SK-N-SH treated with all-trans-retinoic acid at 6 μM for 48 hours (cell line): ENCODE measurements at regions not wholly inside any gene's neighbourhood (a gene's known extent, or its start where the extent isn't known, plus 50 kb on each side); places are given as distances from the start of the nearest gene placed in this dataset.

Source experiments
- ATAC-seq: fragments of 200-7000 bp; cut with Tn5 transposase; 3 replicates; pipeline ENCODE4 v1.9.1; 2020; ENCODE audit warnings: mild to moderate bottlenecking, moderate library complexity
- ARNTL ChIP-seq: fragments of 450-650 bp; formaldehyde crosslinking; IDR thresholded peaks from 2 replicates; pipeline ENCODE4 v1.5.0; 2020; ENCODE audit warnings: low read depth, mild to moderate bottlenecking, moderate library complexity, borderline replicate concordance
- BACH2 ChIP-seq: fragments of 250-450 bp; sonication (Bioruptor Pico); IDR thresholded peaks from 2 replicates; pipeline ENCODE4 v1.9.0; 2021; ENCODE audit warnings: mild to moderate bottlenecking, borderline replicate concordance
- CREB5 ChIP-seq: fragments of 250-450 bp; sonication (Bioruptor Pico); IDR thresholded peaks from 2 replicates; pipeline ENCODE4 v1.5.1; 2020; ENCODE audit warnings: low read depth, mild to moderate bottlenecking, moderate library complexity
- GLIS3 ChIP-seq: fragments of 250-450 bp; sonication (Bioruptor Pico); IDR thresholded peaks from 2 replicates; pipeline ENCODE4 v1.5.0; 2020; ENCODE audit warnings: mild to moderate bottlenecking, moderate library complexity
- ISL1 ChIP-seq: fragments of 250-450 bp; sonication (Bioruptor Pico); IDR thresholded peaks from 2 replicates; pipeline ENCODE4 v2.1.2; 2022; ENCODE audit warnings: mild to moderate bottlenecking, moderate library complexity
- OSR1 ChIP-seq: fragments of 250-450 bp; sonication (Bioruptor Pico); IDR thresholded peaks from 2 replicates; pipeline ENCODE4 v1.8.0; 2022; ENCODE audit warnings: moderate library complexity, mild to moderate bottlenecking, inconsistent platforms
- PATZ1 ChIP-seq: fragments of 250-450 bp; sonication (Bioruptor Pico); IDR thresholded peaks from 2 replicates; pipeline ENCODE4 v1.8.0; 2020; ENCODE audit warnings: mild to moderate bottlenecking, moderate library complexity, borderline replicate concordance
- POU6F1 ChIP-seq: fragments of 250-450 bp; sonication (Bioruptor Pico); IDR thresholded peaks from 2 replicates; pipeline ENCODE4 v1.8.0; 2021; ENCODE audit warnings: low read depth, mild to moderate bottlenecking, moderate library complexity, borderline replicate concordance
- PPARA ChIP-seq: fragments of 250-450 bp; sonication (Bioruptor Pico); IDR thresholded peaks from 2 replicates; pipeline ENCODE4 v1.5.0; 2020; ENCODE audit warnings: mild to moderate bottlenecking, borderline replicate concordance
- SNAI2 ChIP-seq: fragments of 250-450 bp; sonication (Bioruptor Pico); IDR thresholded peaks from 2 replicates; pipeline ENCODE4 v1.5.0; 2020; ENCODE audit warnings: mild to moderate bottlenecking, moderate library complexity
- TCF4 ChIP-seq: fragments of 250-450 bp; sonication (Bioruptor Pico); IDR thresholded peaks from 2 replicates; pipeline ENCODE4 v1.8.0; 2021; ENCODE audit warnings: mild to moderate bottlenecking, moderate library complexity, borderline replicate concordance
- TOX ChIP-seq: fragments of 250-450 bp; sonication (Bioruptor Pico); IDR thresholded peaks from 2 replicates; pipeline ENCODE4 v1.8.0; 2021; ENCODE audit warnings: mild to moderate bottlenecking, moderate library complexity, borderline replicate concordance
- ZC3H10 ChIP-seq: fragments of 250-450 bp; sonication (Bioruptor Pico); IDR thresholded peaks from 2 replicates; pipeline ENCODE4 v1.5.1; 2021; ENCODE audit warnings: mild to moderate bottlenecking, moderate library complexity
- ZFP3 ChIP-seq: fragments of 250-450 bp; sonication (Bioruptor Pico); IDR thresholded peaks from 2 replicates; pipeline ENCODE4 v1.5.0; 2020; ENCODE audit warnings: mild to moderate bottlenecking, moderate library complexity
- ZFP30 ChIP-seq: fragments of 450-650 bp; formaldehyde crosslinking; IDR thresholded peaks from 2 replicates; pipeline ENCODE4 v1.5.0; 2022; ENCODE audit warnings: mild to moderate bottlenecking, moderate library complexity
- ZNF565 ChIP-seq: fragments of 450-650 bp; formaldehyde crosslinking; conservative IDR thresholded peaks from 2 replicates; pipeline ENCODE4 v1.5.0; 2020; ENCODE audit warnings: low read depth, mild to moderate bottlenecking, moderate library complexity
- ZNF70 ChIP-seq: fragments of 450-650 bp; formaldehyde crosslinking; IDR thresholded peaks from 2 replicates; pipeline ENCODE4 v1.5.0; 2020; ENCODE audit warnings: mild to moderate bottlenecking, moderate library complexity
- ZNF8 ChIP-seq: fragments of 450-650 bp; formaldehyde crosslinking; IDR thresholded peaks from 2 replicates; pipeline ENCODE4 v1.5.0; 2020; ENCODE audit warnings: mild to moderate bottlenecking, moderate library complexity
- TF ChIP-seq, protein P1 (sequence below): fragments of 250-450 bp; sonication (Bioruptor Pico); IDR thresholded peaks from 2 replicates; pipeline ENCODE4 v1.5.0; 2020; ENCODE audit warnings: mild to moderate bottlenecking, moderate library complexity

- TF ChIP-seq GLIS3 (CRISPR knock-in tag) (no peak), ZNF70 (CRISPR knock-in tag) (no peak), PATZ1 (no peak), POU6F1 (CRISPR knock-in tag) (no peak), TOX (CRISPR knock-in tag) (no peak), ZC3H10 (no peak), ISL1 (no peak), ZNF565 (CRISPR knock-in tag) (no peak)
- no peak for ATAC-seq
These were observed 767.5 kb downstream of the JRKL start for GRCh38 chr11:97157221-97157740.

GRCh38 chr11:97158243-97158642 lies 768.4 kb downstream of the JRKL start:
- no peak for ATAC-seq
- TF ChIP-seq ARNTL (CRISPR knock-in tag) (no peak), POU6F1 (CRISPR knock-in tag) (no peak), ZNF70 (CRISPR knock-in tag) (no peak), CREB5 (CRISPR knock-in tag) (no peak), BACH2 (CRISPR knock-in tag) (no peak), ISL1 (no peak), PATZ1 (no peak), OSR1 (CRISPR knock-in tag) (no peak), ZC3H10 (no peak), SNAI2 (CRISPR knock-in tag) (no peak), ZFP3 (no peak), ZNF565 (CRISPR knock-in tag) (no peak), PPARA (CRISPR knock-in tag) (no peak)
- TF ChIP-seq, all 23 proteins: peak for 0

DNA sequence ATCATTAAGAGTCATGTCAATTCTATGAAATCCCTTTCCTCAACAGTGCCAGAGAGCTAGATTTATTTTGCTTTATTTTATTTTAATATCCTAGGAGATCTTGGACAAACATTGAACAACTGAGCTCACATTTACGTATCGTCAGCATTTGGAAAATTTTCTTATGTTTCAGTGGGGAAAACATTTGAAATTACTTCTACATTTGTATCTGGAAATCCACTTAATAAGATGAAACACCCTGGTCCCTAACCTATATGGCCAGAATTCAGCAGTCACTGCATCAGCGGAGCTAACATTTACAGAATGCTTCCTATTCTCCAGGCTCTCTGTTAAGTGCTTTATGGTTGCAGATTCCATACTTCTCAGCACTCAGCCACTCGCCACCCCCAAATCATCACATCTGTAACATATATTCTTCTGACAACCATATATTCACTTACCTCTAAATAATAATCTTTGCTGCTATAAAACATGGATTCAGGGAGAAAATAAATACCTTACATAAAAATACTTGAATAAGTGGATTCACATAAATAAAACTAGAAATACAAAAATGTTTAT lies 773.9 kb downstream of the JRKL start:
- ATAC-seq, result no peak
- TF ChIP-seq SNAI2 (CRISPR knock-in tag), result no peak
- no peak for TF ChIP-seq ZNF8 (CRISPR knock-in tag)
- TF ChIP-seq GLIS3 (CRISPR knock-in tag), result no peak
- no peak for TF ChIP-seq BACH2 (CRISPR knock-in tag)
- TF ChIP-seq ZNF565 (CRISPR knock-in tag), result no peak
- TF ChIP-seq OSR1 (CRISPR knock-in tag), result no peak
- no peak for TF ChIP-seq TCF4
- no peak for TF ChIP-seq POU6F1 (CRISPR knock-in tag)
- TF ChIP-seq, protein P1, sequence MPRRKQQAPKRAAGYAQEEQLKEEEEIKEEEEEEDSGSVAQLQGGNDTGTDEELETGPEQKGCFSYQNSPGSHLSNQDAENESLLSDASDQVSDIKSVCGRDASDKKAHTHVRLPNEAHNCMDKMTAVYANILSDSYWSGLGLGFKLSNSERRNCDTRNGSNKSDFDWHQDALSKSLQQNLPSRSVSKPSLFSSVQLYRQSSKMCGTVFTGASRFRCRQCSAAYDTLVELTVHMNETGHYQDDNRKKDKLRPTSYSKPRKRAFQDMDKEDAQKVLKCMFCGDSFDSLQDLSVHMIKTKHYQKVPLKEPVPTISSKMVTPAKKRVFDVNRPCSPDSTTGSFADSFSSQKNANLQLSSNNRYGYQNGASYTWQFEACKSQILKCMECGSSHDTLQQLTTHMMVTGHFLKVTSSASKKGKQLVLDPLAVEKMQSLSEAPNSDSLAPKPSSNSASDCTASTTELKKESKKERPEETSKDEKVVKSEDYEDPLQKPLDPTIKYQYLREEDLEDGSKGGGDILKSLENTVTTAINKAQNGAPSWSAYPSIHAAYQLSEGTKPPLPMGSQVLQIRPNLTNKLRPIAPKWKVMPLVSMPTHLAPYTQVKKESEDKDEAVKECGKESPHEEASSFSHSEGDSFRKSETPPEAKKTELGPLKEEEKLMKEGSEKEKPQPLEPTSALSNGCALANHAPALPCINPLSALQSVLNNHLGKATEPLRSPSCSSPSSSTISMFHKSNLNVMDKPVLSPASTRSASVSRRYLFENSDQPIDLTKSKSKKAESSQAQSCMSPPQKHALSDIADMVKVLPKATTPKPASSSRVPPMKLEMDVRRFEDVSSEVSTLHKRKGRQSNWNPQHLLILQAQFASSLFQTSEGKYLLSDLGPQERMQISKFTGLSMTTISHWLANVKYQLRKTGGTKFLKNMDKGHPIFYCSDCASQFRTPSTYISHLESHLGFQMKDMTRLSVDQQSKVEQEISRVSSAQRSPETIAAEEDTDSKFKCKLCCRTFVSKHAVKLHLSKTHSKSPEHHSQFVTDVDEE (CRISPR knock-in tag), result no peak
- TF ChIP-seq TOX (CRISPR knock-in tag), result no peak
- no peak for TF ChIP-seq ZFP30 (CRISPR knock-in tag)
- no peak for TF ChIP-seq ZC3H10
